Pancreas (tissue), 10 donors: ENCODE measurements at regions not wholly inside any gene's neighbourhood (a gene's known extent, or its start where the extent isn't known, plus 50 kb on each side); places are given as distances from the start of the nearest gene placed in this dataset.

Experiments used
- ATAC-seq, 4 donors: fragments of 200-7000 bp; cut with Tn5 transposase; one replicate each; pipeline versions ENCODE4 v1.8.0 to v1.9.1; 2020; ENCODE audit warnings: mild to moderate bottlenecking in 4 of 4, moderate library complexity in 4 of 4
- DNase-seq, 6 donors: peaks; one replicate each; pipeline ENCODE4 v3.0.0-alpha.2; 2020
- FAIRE-seq: peaks from 2 replicates; lab custom pipeline; 2012; peaks lifted over from hg19 to GRCh38; lab: Jason Lieb, UNC
- H3K27ac ChIP-seq, 4 donors: fragments of 200-600 bp; sonication (generic); 1 replicate in 3 of 4; 2 replicates in 1 of 4; pipeline versions ENCODE4 v1.5.0 to v1.8.0; 2020
- H3K27me3 ChIP-seq, 4 donors: fragments of 200-600 bp; one replicate each; pipeline ENCODE4 v1.8.0; 2021
- H3K36me3 ChIP-seq, 3 donors: fragments of 200-600 bp; sonication (generic) in 1 of 3; one replicate each; pipeline versions ENCODE4 v1.5.0 to v1.8.0; 2020 to 2021
- H3K4me1 ChIP-seq, 3 donors: fragments of 200-600 bp; one replicate each; pipeline ENCODE4 v1.8.0; 2021
- H3K4me3 ChIP-seq, 4 donors: fragments of 200-600 bp; sonication (generic) in 2 of 4; one replicate each; pipeline versions ENCODE4 v1.5.0 to v1.8.0; 2020 to 2021
- H3K9me3 ChIP-seq, 4 donors: fragments of 200-600 bp; one replicate each; pipeline ENCODE4 v1.8.0; 2021
- CTCF ChIP-seq, 4 donors: fragments of 200-600 bp; sonication (generic) in 3 of 4; IDR thresholded peaks; one replicate each; pipeline versions ENCODE4 v1.5.0 to v1.8.0; 2021; ENCODE audit warnings: antibody characterized with exemption in 4 of 4
- WGBS, 2 donors: extraction: QIAGEN DNeasy Blood & Tissue Kit; methylation state at CpG; one replicate each; pipeline ENCODE4 v1.1.7; 2013; 5-methylcytosine and 5-hydroxymethylcytosine counted together
- intact Hi-C, 3 donors: fragments of 100-400 bp; cut with DNase I; formaldehyde crosslinking; loops; one replicate each; pipeline versions ENCODE4 v1.11.1 to v1.14.2; 2022
- donor health status: healthy with polysubstance abuse.
- donor health status: DM: no; HTN: no; CAD: no; lungs with moderate emphysema.
- donor health status: DM: no; HTN: no; CAD: no.
- donor health status: control.
- donor health status: control.
- donor health status: Bipolar disorder and iron deficiency.
- donor health status: DM: yes; HTN: yes; CAD: no.
- donor health status: DM: no; HTN: no; CAD: no.
- donor health status: DM: no; HTN: no; CAD: no.
- donor health status: DM: yes; HTN: yes; CAD: no.

DNA sequence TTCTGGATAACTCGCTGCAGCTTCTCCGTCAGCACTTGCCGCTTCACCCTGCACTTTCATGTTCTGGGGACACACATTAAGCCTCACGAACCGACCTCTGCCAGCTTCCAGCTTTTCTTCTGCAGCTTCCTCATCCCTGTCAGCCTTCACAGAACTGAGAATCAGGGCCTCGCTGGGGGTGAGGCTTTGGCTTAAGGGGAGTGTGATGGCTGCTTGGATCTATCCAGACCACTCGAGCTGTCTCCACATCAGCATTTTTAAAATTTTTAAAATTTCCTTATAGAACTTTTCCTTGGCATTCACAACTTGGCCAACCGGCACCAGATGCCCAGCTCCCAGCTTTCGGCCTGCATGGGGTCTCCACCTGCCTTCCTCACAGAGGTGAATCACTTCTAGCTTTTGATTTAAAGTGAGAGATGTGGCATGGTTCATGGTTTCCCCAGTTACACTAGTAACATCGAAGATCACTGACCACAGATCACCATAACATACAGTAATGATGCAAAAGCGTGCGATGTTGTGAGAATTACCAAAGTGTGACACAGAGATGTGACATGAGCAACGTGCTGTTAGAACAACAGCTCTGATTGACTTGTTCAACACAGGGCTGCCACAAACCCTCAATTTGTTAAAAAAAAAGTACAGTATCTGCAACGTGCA is 139.1 kb upstream of the C14orf180 start:
- WGBS, 2 donors: 73 to 85% methylated on average over 14 of the region's 14 CpGs
- ATAC-seq: no peak
- peak in 1 of 6 donors; percentile 26 for DNase-seq
- intact Hi-C loops: no loop called here
- Histone ChIP-seq H3K4me3 (no peak overlapping the region), H3K27ac (no peak overlapping the region), H3K4me1 (no peaks in the 10 kb centered on the region), H3K9me3 (no peaks in the 10 kb centered on the region), H3K36me3 (no peaks in the 10 kb centered on the region), H3K27me3 (no peaks in the 10 kb centered on the region)
- TF ChIP-seq CTCF (IDR thresholded peaks at IDR 0.05): no peak
- FAIRE-seq: no peak

DNA sequence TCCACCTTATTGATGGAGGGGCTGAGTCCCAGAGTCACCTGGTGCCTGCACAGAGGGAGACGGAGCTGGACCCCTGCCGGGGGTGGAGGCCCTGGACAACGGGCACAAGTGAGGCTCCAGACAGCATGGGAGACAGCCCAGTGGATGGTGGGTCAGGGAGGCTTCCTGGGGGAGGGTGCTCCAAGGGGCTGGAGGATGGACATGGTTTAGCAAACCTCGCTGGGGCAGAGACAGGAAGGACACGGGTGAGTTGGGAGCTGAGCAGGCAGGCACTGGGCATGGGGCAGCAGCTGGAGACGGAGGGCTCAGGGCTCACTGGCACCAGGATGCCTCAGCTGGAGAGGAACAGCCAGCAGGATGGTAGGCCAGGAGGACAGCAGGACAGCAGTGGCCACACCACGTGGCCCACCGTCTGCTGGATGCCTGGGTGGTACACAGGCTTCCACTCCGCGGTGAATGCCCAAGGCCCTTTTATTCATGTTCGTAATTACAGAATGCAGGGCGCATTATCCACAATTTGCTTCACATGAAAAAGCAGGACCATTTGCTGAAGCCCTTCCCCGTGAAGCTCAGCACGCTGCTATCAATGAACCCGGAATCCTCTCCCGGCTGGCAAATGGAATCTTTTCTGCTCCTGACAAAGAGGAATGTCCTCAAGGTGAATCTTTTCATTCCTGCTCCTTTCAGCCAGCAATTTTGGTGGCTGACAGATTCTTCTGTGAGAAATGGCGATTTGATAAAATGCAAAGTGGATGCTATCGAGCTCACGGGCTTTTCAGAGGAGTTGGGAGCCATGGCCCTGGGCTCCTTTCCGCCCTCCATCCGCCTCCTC is 138.1 kb upstream of the C14orf180 start:
- Histone ChIP-seq H3K4me1 (no peaks in the 10 kb centered on the region), H3K27me3 (peaks cover 0 to 3% (median 0%) of the 10 kb centered on the region in 4 donors), H3K4me3 (no peak overlapping the region), H3K36me3 (no peaks in the 10 kb centered on the region), H3K9me3 (no peaks in the 10 kb centered on the region), H3K27ac (no peak overlapping the region)
- ATAC-seq (no peak), DNase-seq (peak in 1 of 6 donors; percentile 39), FAIRE-seq (no peak)
- intact Hi-C loops: no loop called here
- TF ChIP-seq CTCF (IDR thresholded peaks at IDR 0.05): no peak
- WGBS, 2 donors: 68 to 81% methylated on average over 21 of the region's 21 CpGs

GRCh38 chr14:104442107-104442551 is 137.4 kb upstream of the C14orf180 start:
- Histone ChIP-seq H3K9me3 (no peaks in the 10 kb centered on the region), H3K4me3 (no peak overlapping the region), H3K36me3 (no peaks in the 10 kb centered on the region), H3K4me1 (no peaks in the 10 kb centered on the region), H3K27ac (no peak overlapping the region), H3K27me3 (peaks cover 0 to 3% (median 0%) of the 10 kb centered on the region in 4 donors)
- ATAC-seq (no peak), FAIRE-seq (no peak), DNase-seq (peak in 1 of 6 donors; percentile 47)
- no peak for TF ChIP-seq CTCF (IDR thresholded peaks at IDR 0.05)
- intact Hi-C loops: no loop called here
- 70 to 83% methylated on average over 18 to 19 of the region's 19 CpGs for WGBS, 2 donors

DNA sequence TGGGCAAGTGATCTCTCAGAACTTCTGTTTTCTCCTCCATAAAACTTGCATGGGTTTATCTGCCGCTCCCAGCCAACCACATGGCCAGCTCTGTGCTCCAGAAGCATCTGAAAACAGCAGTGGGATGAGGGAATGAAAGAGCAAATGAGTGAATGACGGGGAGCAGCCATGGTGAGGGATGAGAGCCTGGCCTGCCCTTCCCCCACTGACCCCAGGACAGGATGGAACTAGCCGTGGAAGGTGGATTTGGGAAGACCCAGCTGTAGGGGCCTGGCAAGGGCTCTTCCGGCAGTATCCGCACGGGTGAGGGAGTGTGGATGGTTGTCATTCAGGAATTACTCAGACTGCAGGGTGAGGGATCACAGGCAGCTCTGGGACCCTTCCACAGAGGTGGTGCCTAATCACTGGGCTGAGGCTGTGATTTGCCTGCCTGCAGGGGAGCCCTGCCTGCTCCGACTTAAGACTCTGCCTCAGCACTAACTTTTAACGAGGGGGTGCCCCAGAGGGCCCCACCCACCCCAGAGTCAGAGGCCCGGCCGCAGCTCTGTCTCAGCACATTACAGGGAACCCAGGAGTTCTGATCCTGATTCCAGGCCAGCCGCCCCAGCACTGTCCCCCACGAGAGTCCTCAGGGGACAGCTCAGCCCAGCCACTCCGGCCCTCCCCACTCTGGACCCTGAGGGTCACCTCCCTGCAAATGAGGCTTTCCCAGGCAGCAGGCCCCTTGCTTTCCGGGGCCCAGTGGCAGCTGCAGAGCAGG is 136.8 kb upstream of the C14orf180 start:
- no peaks in the 10 kb centered on the region for H3K4me1 ChIP-seq
- DNase-seq (no peak), ATAC-seq (no peak), FAIRE-seq (no peak)
- no peaks in the 10 kb centered on the region for H3K36me3 ChIP-seq
- intact Hi-C loops: no loop called here
- H3K4me3 ChIP-seq: no peak overlapping the region
- H3K27ac ChIP-seq: no peak overlapping the region
- H3K9me3 ChIP-seq: no peaks in the 10 kb centered on the region
- WGBS, 2 donors: 71 to 77% methylated on average over 14 of the region's 14 CpGs
- peaks cover 0 to 4% (median 1%) of the 10 kb centered on the region in 4 donors for H3K27me3 ChIP-seq
- no peak for TF ChIP-seq CTCF (IDR thresholded peaks at IDR 0.05)
